Astrocyte (in vitro differentiated cells and primary cell): ENCODE measurements at regions not wholly inside any gene's neighbourhood (a gene's known extent, or its start where the extent isn't known, plus 50 kb on each side); places are given as distances from the start of the nearest gene placed in this dataset.

ENCODE experiments used
- DNase-seq: peaks from one replicate; pipeline ENCODE4 v3.0.0-alpha.2; 2010; ENCODE audit warnings: low read depth
- FAIRE-seq: peaks from 2 replicates; lab custom pipeline; 2011; peaks lifted over from hg19 to GRCh38; lab: Jason Lieb, UNC
- H2AFZ ChIP-seq: 2 replicates; pipeline ENCODE4 v1.6.0; 2012; ENCODE audit warnings: low read depth, low read length, inconsistent platforms
- H3K27ac ChIP-seq: 2 replicates; pipeline ENCODE4 v1.5.1; 2011; ENCODE audit warnings: low read depth, low read length, inconsistent platforms
- H3K27me3 ChIP-seq: 2 replicates; pipeline ENCODE4 v1.6.0; 2011; ENCODE audit warnings: low read length, inconsistent platforms; ENCODE audit not compliant: insufficient read depth
- H3K36me3 ChIP-seq: 2 replicates; pipeline ENCODE4 v1.5.1; 2011; ENCODE audit warnings: low read length, inconsistent platforms; ENCODE audit not compliant: insufficient read depth
- H3K4me1 ChIP-seq: 2 replicates; pipeline ENCODE4 v1.5.1; 2011; ENCODE audit warnings: low read length, inconsistent platforms; ENCODE audit not compliant: insufficient read depth
- H3K4me2 ChIP-seq: 2 replicates; pipeline ENCODE4 v1.6.0; 2012; ENCODE audit warnings: low read length, inconsistent platforms
- H3K4me3 ChIP-seq: 2 replicates; pipeline ENCODE4 v1.5.1; 2011; ENCODE audit warnings: low read depth, mild to moderate bottlenecking, low read length, inconsistent platforms; ENCODE audit not compliant: insufficient read depth
- H3K79me2 ChIP-seq: 2 replicates; pipeline ENCODE4 v1.6.0; 2012; ENCODE audit warnings: mild to moderate bottlenecking, low read length, inconsistent platforms; ENCODE audit not compliant: insufficient read depth
- H3K9ac ChIP-seq: 2 replicates; pipeline ENCODE4 v1.6.0; 2012; ENCODE audit warnings: mild to moderate bottlenecking, low read length, inconsistent platforms
- H3K9me3 ChIP-seq: 2 replicates; pipeline ENCODE4 v1.5.1; 2012; ENCODE audit warnings: low read depth, mild to moderate bottlenecking, low read length, inconsistent platforms; ENCODE audit not compliant: insufficient read depth
- H4K20me1 ChIP-seq: 2 replicates; pipeline ENCODE4 v1.6.0; 2012; ENCODE audit warnings: low read length, inconsistent platforms; ENCODE audit not compliant: insufficient read depth
- H3K27ac Mint-ChIP-seq: one replicate; pipeline ENCODE4 v1.8.0; 2021; ENCODE audit warnings: mild to moderate bottlenecking, mixed read lengths; ENCODE audit not compliant: unreplicated experiment
- H3K27me3 Mint-ChIP-seq: one replicate; pipeline ENCODE4 v1.8.0; 2021; ENCODE audit warnings: low read depth, mixed read lengths; ENCODE audit not compliant: unreplicated experiment
- H3K36me3 Mint-ChIP-seq: one replicate; pipeline ENCODE4 v1.8.0; 2021; ENCODE audit warnings: low read depth, mixed read lengths; ENCODE audit not compliant: unreplicated experiment
- H3K4me1 Mint-ChIP-seq: one replicate; pipeline ENCODE4 v1.8.0; 2021; ENCODE audit warnings: low read depth, mixed read lengths; ENCODE audit not compliant: unreplicated experiment
- H3K4me3 Mint-ChIP-seq: one replicate; pipeline ENCODE4 v1.8.0; 2021; ENCODE audit warnings: mild to moderate bottlenecking, moderate library complexity, mixed read lengths; ENCODE audit not compliant: unreplicated experiment
- H3K9me3 Mint-ChIP-seq: one replicate; pipeline ENCODE4 v1.8.0; 2021; ENCODE audit warnings: mild to moderate bottlenecking, mixed read lengths; ENCODE audit not compliant: unreplicated experiment
- CTCF ChIP-seq: IDR thresholded peaks from 2 replicates; pipeline ENCODE4 v1.5.1; 2011; ENCODE audit warnings: low read depth, mild to moderate bottlenecking, inconsistent platforms, low read length, moderate library complexity; ENCODE audit not compliant: insufficient read depth
- EZH2 ChIP-seq: IDR thresholded peaks from 2 replicates; pipeline ENCODE4 v1.6.1; 2012; ENCODE audit warnings: mild to moderate bottlenecking, low read length, inconsistent platforms; ENCODE audit not compliant: insufficient read depth

DNA sequence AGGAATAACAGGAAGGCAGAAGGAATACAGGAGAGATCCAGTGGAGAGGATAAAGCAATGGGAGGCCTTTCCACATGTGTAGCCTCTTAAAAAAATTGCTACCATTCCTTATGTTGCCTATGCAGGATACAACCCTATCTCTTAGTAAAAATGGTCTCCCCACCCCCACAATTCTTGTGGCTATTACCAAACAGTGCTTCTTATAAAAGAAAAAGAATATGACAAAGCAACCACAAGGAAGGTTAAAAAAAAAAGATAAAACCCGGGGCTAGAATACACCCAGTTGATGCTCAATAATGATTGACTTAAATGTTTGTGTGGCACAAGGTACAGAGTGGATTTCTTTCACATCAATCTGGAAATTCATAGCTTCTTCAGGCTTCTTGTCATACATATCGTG is 250.9 kb downstream of the HIVEP2 start:
- H3K4me3 Mint-ChIP-seq, result no peak overlapping the region
- no peaks in the 10 kb centered on the region for H3K27me3 Mint-ChIP-seq
- FAIRE-seq, result peak; percentile 52
- no peaks in the 10 kb centered on the region for H3K27me3 ChIP-seq
- peak; percentile 69 for DNase-seq
- no peaks in the 10 kb centered on the region for H3K36me3 ChIP-seq
- peak overlapping the region; percentile 80 for H3K9ac ChIP-seq
- H3K9me3 Mint-ChIP-seq, result no peaks in the 10 kb centered on the region
- H3K4me3 ChIP-seq, result peak overlapping the region; percentile 7
- H3K9me3 ChIP-seq, result no peaks in the 10 kb centered on the region
- H3K27ac Mint-ChIP-seq, result peak overlapping the region; percentile 68
- H3K4me1 Mint-ChIP-seq, result peaks cover 26% of the 10 kb centered on the region
- peaks cover 28% of the 10 kb centered on the region for H3K4me1 ChIP-seq
- no peak overlapping the region for H2AFZ ChIP-seq
- TF ChIP-seq CTCF, result no peak
- TF ChIP-seq EZH2, result no peak
- H3K36me3 Mint-ChIP-seq, result no peaks in the 10 kb centered on the region
- no peaks in the 10 kb centered on the region for H3K79me2 ChIP-seq
- no peaks in the 10 kb centered on the region for H4K20me1 ChIP-seq
- H3K27ac ChIP-seq, result peak overlapping the region; percentile 93
- H3K4me2 ChIP-seq, result peak overlapping the region; percentile 81

DNA sequence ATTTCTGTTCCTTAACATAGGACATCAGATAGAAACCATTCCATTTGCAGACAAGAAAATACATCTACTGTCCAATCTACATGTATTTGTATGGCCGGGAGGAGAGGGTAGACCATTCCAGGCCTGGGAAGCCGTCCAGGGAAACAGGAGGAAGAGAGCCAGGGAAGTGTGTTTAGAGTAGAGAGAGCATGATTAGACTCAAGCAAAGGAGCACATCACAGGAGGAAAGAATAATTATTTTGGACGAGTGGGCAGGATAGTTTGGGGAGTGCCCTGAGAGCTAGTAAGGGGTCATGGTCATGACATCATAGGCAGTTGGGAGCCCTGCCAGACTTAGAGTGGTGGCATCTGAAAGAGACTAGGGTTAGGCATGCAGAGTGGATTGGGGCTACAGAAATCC is 250.0 kb downstream of the HIVEP2 start:
- Histone ChIP-seq H4K20me1 (no peaks in the 10 kb centered on the region), H2AFZ (no peak overlapping the region), H3K4me1 (peaks cover 28% of the 10 kb centered on the region), H3K79me2 (no peaks in the 10 kb centered on the region), H3K27ac (no peak overlapping the region), H3K4me2 (no peak overlapping the region), H3K27me3 (no peaks in the 10 kb centered on the region), H3K9ac (no peak overlapping the region), H3K9me3 (no peaks in the 10 kb centered on the region), H3K4me3 (no peak overlapping the region), H3K36me3 (no peaks in the 10 kb centered on the region)
- Mint-ChIP-seq H3K36me3 (no peaks in the 10 kb centered on the region), H3K4me1 (peaks cover 26% of the 10 kb centered on the region), H3K27me3 (no peaks in the 10 kb centered on the region), H3K9me3 (no peaks in the 10 kb centered on the region), H3K4me3 (no peak overlapping the region), H3K27ac (no peak overlapping the region)
- FAIRE-seq (no peak), DNase-seq (no peak)
- TF ChIP-seq CTCF (no peak), EZH2 (no peak)

GRCh38 chr6:142696123-142697000 is 248.6 kb downstream of the HIVEP2 start:
- Mint-ChIP-seq H3K9me3 (no peaks in the 10 kb centered on the region), H3K4me3 (no peak overlapping the region), H3K4me1 (peaks cover 26% of the 10 kb centered on the region), H3K27ac (no peak overlapping the region), H3K27me3 (no peaks in the 10 kb centered on the region), H3K36me3 (no peaks in the 10 kb centered on the region)
- DNase-seq (no peak), FAIRE-seq (peak; percentile 5)
- no peaks in the 10 kb centered on the region for H3K9me3 ChIP-seq
- TF ChIP-seq CTCF (no peak), EZH2 (no peak)
- H3K27ac ChIP-seq, result no peak overlapping the region
- H3K4me1 ChIP-seq, result peaks cover 28% of the 10 kb centered on the region
- no peaks in the 10 kb centered on the region for H4K20me1 ChIP-seq
- H3K79me2 ChIP-seq, result no peaks in the 10 kb centered on the region
- no peaks in the 10 kb centered on the region for H3K27me3 ChIP-seq
- no peak overlapping the region for H3K4me3 ChIP-seq
- no peak overlapping the region for H3K4me2 ChIP-seq
- no peak overlapping the region for H2AFZ ChIP-seq
- H3K36me3 ChIP-seq, result no peaks in the 10 kb centered on the region
- H3K9ac ChIP-seq, result no peak overlapping the region
